MM.1S (cell line): ENCODE measurements at regions not wholly inside any gene's neighbourhood (a gene's known extent, or its start where the extent isn't known, plus 50 kb on each side); places are given as distances from the start of the nearest gene placed in this dataset.

Source experiments
- DNase-seq: peaks from one replicate; pipeline ENCODE4 v3.0.0-alpha.2; 2015
- H2AFZ ChIP-seq: fragments of 300-600 bp; sonication (generic); 2 replicates; pipeline ENCODE4 v1.6.0; 2016; ENCODE audit warnings: antibody characterized with exemption, low read length
- H3F3A ChIP-seq: fragments of 300-600 bp; sonication (generic); 2 replicates; pipeline ENCODE4 v1.6.1; 2016; ENCODE audit warnings: mild to moderate bottlenecking, antibody characterized with exemption, low read length, moderate library complexity, mixed read lengths; ENCODE audit not compliant: insufficient read depth
- H3K27ac ChIP-seq: fragments of 300-600 bp; sonication (generic); 2 replicates; pipeline ENCODE4 v1.5.1; 2016; ENCODE audit warnings: mild to moderate bottlenecking, low read length
- H3K27me3 ChIP-seq: fragments of 300-600 bp; sonication (generic); replicated peaks from 2 replicates; pipeline ENCODE4 v1.6.0; 2016; ENCODE audit warnings: low read length; ENCODE audit not compliant: insufficient read depth
- H3K36me3 ChIP-seq: fragments of 300-600 bp; sonication (generic); replicated peaks from 2 replicates; pipeline ENCODE4 v1.6.1; 2016; ENCODE audit warnings: mild to moderate bottlenecking, low read length, mixed read lengths; ENCODE audit not compliant: insufficient read depth
- H3K4me1 ChIP-seq: fragments of 300-600 bp; sonication (generic); 2 replicates; pipeline ENCODE4 v1.6.1; 2016; ENCODE audit warnings: low read length, mixed read lengths
- H3K4me2 ChIP-seq: fragments of 300-600 bp; sonication (generic); 2 replicates; pipeline ENCODE4 v1.6.0; 2016; ENCODE audit warnings: low read depth, low read length
- H3K4me3 ChIP-seq: fragments of 300-600 bp; sonication (generic); 2 replicates; pipeline ENCODE4 v1.5.1; 2016; ENCODE audit warnings: low read length, mixed read lengths
- H3K79me2 ChIP-seq: fragments of 300-600 bp; sonication (generic); 2 replicates; pipeline ENCODE4 v1.6.1; 2016; ENCODE audit warnings: mixed run types, low read length, mixed read lengths
- H3K9ac ChIP-seq: fragments of 300-600 bp; sonication (generic); 2 replicates; pipeline ENCODE4 v1.6.1; 2016; ENCODE audit warnings: low read length, mixed read lengths
- H3K9me2 ChIP-seq: fragments of 300-600 bp; sonication (generic); replicated peaks from 2 replicates; pipeline ENCODE4 v1.6.1; 2016; ENCODE audit warnings: mild to moderate bottlenecking, low read length, mixed read lengths; ENCODE audit not compliant: insufficient read depth
- H3K9me3 ChIP-seq: fragments of 300-600 bp; sonication (generic); replicated peaks from 2 replicates; pipeline ENCODE4 v1.6.1; 2016; ENCODE audit warnings: mild to moderate bottlenecking, low read length, mixed read lengths; ENCODE audit not compliant: insufficient read depth
- H4K20me1 ChIP-seq: fragments of 300-600 bp; sonication (generic); 2 replicates; pipeline ENCODE4 v1.6.1; 2016; ENCODE audit warnings: mild to moderate bottlenecking, low read length, moderate library complexity, mixed read lengths; ENCODE audit not compliant: insufficient read depth
- CTCF ChIP-seq: fragments of 300-600 bp; sonication (generic); IDR thresholded peaks from 2 replicates; pipeline ENCODE4 v1.5.1; 2016; ENCODE audit warnings: antibody characterized with exemption, low read length, mixed read lengths
- EZH2 ChIP-seq: fragments of 300-600 bp; sonication (generic); optimal IDR thresholded peaks from 2 replicates; pipeline ENCODE3; 2017; ENCODE audit warnings: low read depth, mild to moderate bottlenecking, antibody characterized with exemption, low read length, mixed read lengths
- EZH2phosphoT487 ChIP-seq: fragments of 300-600 bp; sonication (generic); IDR thresholded peaks from 2 replicates; pipeline ENCODE4 v1.6.1; 2018; ENCODE audit warnings: antibody characterized with exemption, low read length

- H4K20me1 ChIP-seq: no peaks in the 10 kb centered on the region
- no peak overlapping the region for H3K27ac ChIP-seq
- H3K9me2 ChIP-seq: no peaks in the 10 kb centered on the region
- DNase-seq: no peak
- H3K9ac ChIP-seq: no peak overlapping the region
- H3K27me3 ChIP-seq: no peaks in the 10 kb centered on the region
- no peaks in the 10 kb centered on the region for H3K36me3 ChIP-seq
- no peak overlapping the region for H3K4me3 ChIP-seq
- no peaks in the 10 kb centered on the region for H3F3A ChIP-seq
- no peaks in the 10 kb centered on the region for H3K4me1 ChIP-seq
- TF ChIP-seq EZH2phosphoT487 (no peak), CTCF (no peak), EZH2 (no peak)
- H3K9me3 ChIP-seq: no peaks in the 10 kb centered on the region
- H3K79me2 ChIP-seq: no peaks in the 10 kb centered on the region
- no peak overlapping the region for H3K4me2 ChIP-seq
- no peak overlapping the region for H2AFZ ChIP-seq
Observed at GRCh38 chr21:33998402-33998801, 75.0 kb upstream of the MRPS6 start.

GRCh38 chr21:33997436-33997835, 75.9 kb upstream of the MRPS6 start:
- no peaks in the 10 kb centered on the region for H3K4me1 ChIP-seq
- DNase-seq: no peak
- no peaks in the 10 kb centered on the region for H3K9me2 ChIP-seq
- H2AFZ ChIP-seq: no peak overlapping the region
- H3K4me3 ChIP-seq: no peak overlapping the region
- H3K79me2 ChIP-seq: no peaks in the 10 kb centered on the region
- no peaks in the 10 kb centered on the region for H3K36me3 ChIP-seq
- no peaks in the 10 kb centered on the region for H3F3A ChIP-seq
- H3K27ac ChIP-seq: no peak overlapping the region
- no peaks in the 10 kb centered on the region for H3K27me3 ChIP-seq
- TF ChIP-seq EZH2phosphoT487 (no peak), EZH2 (no peak), CTCF (no peak)
- H3K9me3 ChIP-seq: no peaks in the 10 kb centered on the region
- H3K9ac ChIP-seq: no peak overlapping the region
- H3K4me2 ChIP-seq: no peak overlapping the region
- no peaks in the 10 kb centered on the region for H4K20me1 ChIP-seq

- no peak overlapping the region for H3K9ac ChIP-seq
- no peaks in the 10 kb centered on the region for H3K79me2 ChIP-seq
- no peak for DNase-seq
- H2AFZ ChIP-seq: no peak overlapping the region
- H3K9me2 ChIP-seq: no peaks in the 10 kb centered on the region
- H4K20me1 ChIP-seq: no peaks in the 10 kb centered on the region
- H3K27me3 ChIP-seq: no peaks in the 10 kb centered on the region
- no peaks in the 10 kb centered on the region for H3K36me3 ChIP-seq
- H3F3A ChIP-seq: no peaks in the 10 kb centered on the region
- H3K27ac ChIP-seq: no peak overlapping the region
- H3K4me2 ChIP-seq: no peak overlapping the region
- H3K9me3 ChIP-seq: no peaks in the 10 kb centered on the region
- H3K4me1 ChIP-seq: no peaks in the 10 kb centered on the region; the same call in 1 of the 2 replicates
- H3K4me3 ChIP-seq: no peak overlapping the region
- TF ChIP-seq CTCF (no peak), EZH2 (no peak), EZH2phosphoT487 (no peak)
Observed at GRCh38 chr21:33994373-33994772, 78.8 kb upstream of the ATP5PO start.
